Osteocyte (in vitro differentiated cells): ENCODE measurements at regions not wholly inside any gene's neighbourhood (a gene's known extent, or its start where the extent isn't known, plus 50 kb on each side); places are given as distances from the start of the nearest gene placed in this dataset.

ENCODE experiments used
- DNase-seq: peaks from one replicate; pipeline ENCODE4 v3.0.0; 2021; ENCODE audit warnings: mixed read lengths; ENCODE audit not compliant: unreplicated experiment; ENCODE audit errors: extremely low spot score
- H3K27ac Mint-ChIP-seq: one replicate; pipeline ENCODE4 v1.8.0; 2021; ENCODE audit warnings: mild to moderate bottlenecking, mixed read lengths; ENCODE audit not compliant: unreplicated experiment
- H3K27me3 Mint-ChIP-seq: one replicate; pipeline ENCODE4 v1.8.0; 2021; ENCODE audit warnings: mixed read lengths; ENCODE audit not compliant: unreplicated experiment
- H3K36me3 Mint-ChIP-seq: one replicate; pipeline ENCODE4 v1.8.0; 2021; ENCODE audit warnings: mixed read lengths; ENCODE audit not compliant: unreplicated experiment
- H3K4me1 Mint-ChIP-seq: one replicate; pipeline ENCODE4 v1.8.0; 2021; ENCODE audit warnings: mixed read lengths; ENCODE audit not compliant: unreplicated experiment
- H3K4me3 Mint-ChIP-seq: one replicate; pipeline ENCODE4 v1.8.0; 2021; ENCODE audit warnings: mild to moderate bottlenecking, moderate library complexity, mixed read lengths; ENCODE audit not compliant: unreplicated experiment
- H3K9me3 Mint-ChIP-seq: one replicate; pipeline ENCODE4 v1.8.0; 2021; ENCODE audit warnings: mixed read lengths; ENCODE audit not compliant: unreplicated experiment
- TF ChIP-seq, protein P1 (sequence below): fragments of 200-600 bp; sonication (generic); IDR thresholded peaks from 2 replicates; pipeline ENCODE4 v1.5.0; 2021; ENCODE audit warnings: antibody characterized with exemption, mild to moderate bottlenecking, moderate library complexity

- Mint-ChIP-seq H3K27ac (no peak overlapping the region), H3K4me1 (no peaks in the 10 kb centered on the region)
Measured at GRCh38 chr1:188557053-188557452, 1728.3 kb downstream of the PLA2G4A start.

GRCh38 chr1:188582911-188583532, 1754.3 kb downstream of the PLA2G4A start:
- no peaks in the 10 kb centered on the region for H3K36me3 Mint-ChIP-seq
- no peaks in the 10 kb centered on the region for H3K9me3 Mint-ChIP-seq
- no peaks in the 10 kb centered on the region for H3K27me3 Mint-ChIP-seq
- H3K27ac Mint-ChIP-seq: no peak overlapping the region
- no peak overlapping the region for H3K4me3 Mint-ChIP-seq
- TF ChIP-seq, protein P1, sequence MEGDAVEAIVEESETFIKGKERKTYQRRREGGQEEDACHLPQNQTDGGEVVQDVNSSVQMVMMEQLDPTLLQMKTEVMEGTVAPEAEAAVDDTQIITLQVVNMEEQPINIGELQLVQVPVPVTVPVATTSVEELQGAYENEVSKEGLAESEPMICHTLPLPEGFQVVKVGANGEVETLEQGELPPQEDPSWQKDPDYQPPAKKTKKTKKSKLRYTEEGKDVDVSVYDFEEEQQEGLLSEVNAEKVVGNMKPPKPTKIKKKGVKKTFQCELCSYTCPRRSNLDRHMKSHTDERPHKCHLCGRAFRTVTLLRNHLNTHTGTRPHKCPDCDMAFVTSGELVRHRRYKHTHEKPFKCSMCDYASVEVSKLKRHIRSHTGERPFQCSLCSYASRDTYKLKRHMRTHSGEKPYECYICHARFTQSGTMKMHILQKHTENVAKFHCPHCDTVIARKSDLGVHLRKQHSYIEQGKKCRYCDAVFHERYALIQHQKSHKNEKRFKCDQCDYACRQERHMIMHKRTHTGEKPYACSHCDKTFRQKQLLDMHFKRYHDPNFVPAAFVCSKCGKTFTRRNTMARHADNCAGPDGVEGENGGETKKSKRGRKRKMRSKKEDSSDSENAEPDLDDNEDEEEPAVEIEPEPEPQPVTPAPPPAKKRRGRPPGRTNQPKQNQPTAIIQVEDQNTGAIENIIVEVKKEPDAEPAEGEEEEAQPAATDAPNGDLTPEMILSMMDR: no peak
- no peak for DNase-seq
- H3K4me1 Mint-ChIP-seq: no peaks in the 10 kb centered on the region

More at GRCh38 chr1:188557053-188557452, 1728.3 kb downstream of the PLA2G4A start:
- Mint-ChIP-seq H3K27me3 (no peaks in the 10 kb centered on the region), H3K9me3 (no peaks in the 10 kb centered on the region), H3K36me3 (no peaks in the 10 kb centered on the region), H3K4me3 (no peak overlapping the region)
- TF ChIP-seq, protein P1: no peak
- DNase-seq: no peak

- Mint-ChIP-seq H3K4me1 (no peaks in the 10 kb centered on the region), H3K36me3 (no peaks in the 10 kb centered on the region), H3K9me3 (no peaks in the 10 kb centered on the region), H3K27me3 (no peaks in the 10 kb centered on the region), H3K27ac (no peak overlapping the region), H3K4me3 (no peak overlapping the region)
- TF ChIP-seq, protein P1: no peak
- DNase-seq: no peak
Measured at GRCh38 chr1:188584119-188584518, 1755.4 kb downstream of the PLA2G4A start.

DNA sequence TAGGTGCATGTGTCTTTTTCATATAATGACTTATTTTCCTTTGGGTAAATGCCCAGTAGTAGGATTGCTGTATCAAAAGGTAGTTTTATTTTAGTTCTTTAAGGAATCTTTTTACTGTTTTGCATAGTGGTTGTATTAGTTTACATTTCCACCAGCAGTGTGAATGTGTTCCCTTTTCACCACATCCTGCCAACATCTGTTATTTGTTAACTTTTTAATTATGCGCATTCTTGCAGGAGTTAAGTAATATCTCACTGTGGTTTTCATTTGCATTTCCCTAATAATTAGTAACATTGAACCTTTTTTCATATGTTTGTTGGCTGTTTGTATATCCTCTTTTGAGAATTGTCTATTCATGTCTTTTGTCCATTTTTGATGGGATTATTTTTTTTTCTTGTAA, 1761.9 kb downstream of the PLA2G4A start:
- H3K36me3 Mint-ChIP-seq: no peaks in the 10 kb centered on the region
- no peaks in the 10 kb centered on the region for H3K4me1 Mint-ChIP-seq
- no peaks in the 10 kb centered on the region for H3K27me3 Mint-ChIP-seq
- no peak overlapping the region for H3K4me3 Mint-ChIP-seq
- TF ChIP-seq, protein P1: no peak
- no peak overlapping the region for H3K27ac Mint-ChIP-seq
- no peak for DNase-seq
- H3K9me3 Mint-ChIP-seq: peaks cover 11% of the 10 kb centered on the region

GRCh38 chr1:188594542-188595235, 1765.9 kb downstream of the PLA2G4A start:
- no peaks in the 10 kb centered on the region for H3K36me3 Mint-ChIP-seq
- peaks cover 11% of the 10 kb centered on the region for H3K9me3 Mint-ChIP-seq
- DNase-seq: no peak
- TF ChIP-seq, protein P1: peak; percentile 30
- H3K27ac Mint-ChIP-seq: no peak overlapping the region
- H3K4me3 Mint-ChIP-seq: no peak overlapping the region
- H3K4me1 Mint-ChIP-seq: no peaks in the 10 kb centered on the region
- H3K27me3 Mint-ChIP-seq: no peaks in the 10 kb centered on the region
